Caco-2 (cell line): ENCODE measurements at regions not wholly inside any gene's neighbourhood (a gene's known extent, or its start where the extent isn't known, plus 50 kb on each side); places are given as distances from the start of the nearest gene placed in this dataset.

Source experiments
- BruUV-seq: library from RNA; stranded (reverse); fragments of 400-500 nt; replicated peaks from 2 replicates; lab custom pipeline; 2021; lab: Mats Ljungman, UMichigan
- CTCF ChIA-PET: fragments of 300-600 bp; sonication (Branson Sonifier 250); formaldehyde crosslinking; loops from one replicate; lab custom pipeline; 2022; ENCODE audit warnings: antibody characterized with exemption; lab: Charles Lee
- POLR2A ChIA-PET: fragments of 300-600 bp; sonication (Branson Sonifier 250); formaldehyde crosslinking; loops from one replicate; lab custom pipeline; 2022; ENCODE audit warnings: antibody characterized with exemption; lab: Charles Lee
- DNase-seq, 2 experiments: peaks; one replicate each; pipeline versions ENCODE4 v3.0.0 to v3.0.0-alpha.2; 2020 to 2022
- H3K27me3 ChIP-seq: replicated peaks from 2 replicates; pipeline ENCODE4 v1.6.0; 2011; ENCODE audit warnings: low read length; ENCODE audit not compliant: control insufficient read depth, insufficient read depth
- H3K36me3 ChIP-seq: 2 replicates; pipeline ENCODE4 v1.5.1; 2011; ENCODE audit warnings: low read length; ENCODE audit not compliant: control insufficient read depth, insufficient read depth
- H3K4me1 ChIP-seq: fragments of 250-450 bp; sonication (Bioruptor Pico); 2 replicates; pipeline ENCODE4 v1.5.1; 2020; ENCODE audit warnings: mild to moderate bottlenecking
- H3K4me3 ChIP-seq: 2 replicates; pipeline ENCODE4 v1.5.1; 2011; ENCODE audit warnings: low read depth, mild to moderate bottlenecking, control low read depth, low read length
- H3K9me3 ChIP-seq: fragments of 250-450 bp; sonication (Bioruptor Pico); 2 replicates; pipeline ENCODE4 v1.5.1; 2020; ENCODE audit warnings: mild to moderate bottlenecking, moderate library complexity
- H3K27ac Mint-ChIP-seq: one replicate; pipeline ENCODE4 v1.8.0; 2022; ENCODE audit warnings: mixed read lengths; ENCODE audit not compliant: unreplicated experiment
- H3K27me3 Mint-ChIP-seq: one replicate; pipeline ENCODE4 v1.8.0; 2022; ENCODE audit warnings: mixed read lengths; ENCODE audit not compliant: insufficient read depth, unreplicated experiment
- H3K36me3 Mint-ChIP-seq: one replicate; pipeline ENCODE4 v1.8.0; 2022; ENCODE audit warnings: mild to moderate bottlenecking, mixed read lengths; ENCODE audit not compliant: insufficient read depth, unreplicated experiment
- H3K4me1 Mint-ChIP-seq: one replicate; pipeline ENCODE4 v1.8.0; 2022; ENCODE audit warnings: low read depth, mixed read lengths; ENCODE audit not compliant: unreplicated experiment
- H3K4me3 Mint-ChIP-seq: one replicate; pipeline ENCODE4 v1.8.0; 2022; ENCODE audit warnings: mild to moderate bottlenecking, moderate library complexity, mixed read lengths; ENCODE audit not compliant: unreplicated experiment
- H3K9me3 Mint-ChIP-seq: one replicate; pipeline ENCODE4 v1.8.0; 2022; ENCODE audit warnings: mixed read lengths; ENCODE audit not compliant: unreplicated experiment
- CTCF ChIP-seq, 2 experiments: fragments of 200-600 bp in 1 of 2; IDR thresholded peaks; 1 replicate in 1 of 2; 2 replicates in 1 of 2; pipeline versions ENCODE4 v1.5.1 to v1.8.0; 2011 to 2022; ENCODE audit warnings: antibody characterized with exemption in 1 of 2, control low read depth in 1 of 2, inconsistent platforms in 1 of 2, low read depth in 1 of 2, low read length in 1 of 2, mild to moderate bottlenecking in 1 of 2, moderate library complexity in 1 of 2; ENCODE audit not compliant: insufficient read depth in 1 of 2, severe bottlenecking in 1 of 2, unreplicated experiment in 1 of 2
- intact Hi-C: fragments of 100-400 bp; cut with micrococcal nuclease; formaldehyde crosslinking; loops from one replicate; pipeline ENCODE4 v1.10.0; 2022; ENCODE audit not compliant: unreplicated experiment

- Histone ChIP-seq H3K27me3 (no peaks in the 10 kb centered on the region), H3K9me3 (no peaks in the 10 kb centered on the region), H3K4me1 (no peaks in the 10 kb centered on the region), H3K4me3 (no peak overlapping the region), H3K36me3 (no peaks in the 10 kb centered on the region)
- DNase-seq, result no peak
- no peak for TF ChIP-seq CTCF (IDR thresholded peaks at IDR 0.05; ENCODE audit: insufficient read depth in 1 of 2, low read depth in 1 of 2, low read length in 1 of 2, severe bottlenecking in 1 of 2, unreplicated experiment in 1 of 2)
- no peak overlapping the region for H3K27ac Mint-ChIP-seq
- no peaks in the 10 kb centered on the region for H3K9me3 Mint-ChIP-seq
- H3K27me3 Mint-ChIP-seq, result peaks cover 4% of the 10 kb centered on the region
- no peak overlapping the region for H3K4me3 Mint-ChIP-seq
- no peaks in the 10 kb centered on the region for H3K4me1 Mint-ChIP-seq
- CTCF ChIA-PET, result no interaction called here
- POLR2A ChIA-PET, result no interaction called here
- intact Hi-C loops, result no loop called here
- no peaks in the 10 kb centered on the region for H3K36me3 Mint-ChIP-seq
- BruUV-seq, result no TSS peak
These were observed 746.1 kb upstream of the EPHA5 start for GRCh38 chr4:66416425-66416824.

GRCh38 chr4:66404141-66404540, 733.9 kb upstream of the EPHA5 start:
- no TSS peak for BruUV-seq

GRCh38 chr4:66376921-66377320, 706.6 kb upstream of the EPHA5 start:
- Mint-ChIP-seq H3K9me3 (no peaks in the 10 kb centered on the region), H3K27ac (no peak overlapping the region), H3K4me3 (no peak overlapping the region), H3K4me1 (no peaks in the 10 kb centered on the region), H3K36me3 (no peaks in the 10 kb centered on the region), H3K27me3 (no peaks in the 10 kb centered on the region)
- Histone ChIP-seq H3K4me3 (no peak overlapping the region), H3K27me3 (no peaks in the 10 kb centered on the region), H3K4me1 (no peaks in the 10 kb centered on the region), H3K36me3 (no peaks in the 10 kb centered on the region), H3K9me3 (no peaks in the 10 kb centered on the region)
- intact Hi-C loops, result no loop called here
- ChIA-PET POLR2A (no interaction called here), CTCF (no interaction called here)
- no peak for TF ChIP-seq CTCF (IDR thresholded peaks at IDR 0.05; ENCODE audit: insufficient read depth in 1 of 2, low read depth in 1 of 2, low read length in 1 of 2, severe bottlenecking in 1 of 2, unreplicated experiment in 1 of 2)
- no TSS peak for BruUV-seq
- no peak for DNase-seq

More at GRCh38 chr4:66404141-66404540, 733.9 kb upstream of the EPHA5 start:
- CTCF ChIA-PET, result no interaction called here
- Histone ChIP-seq H3K4me1 (no peaks in the 10 kb centered on the region), H3K36me3 (no peaks in the 10 kb centered on the region), H3K27me3 (no peaks in the 10 kb centered on the region), H3K4me3 (no peak overlapping the region), H3K9me3 (no peaks in the 10 kb centered on the region)
- no peaks in the 10 kb centered on the region for H3K9me3 Mint-ChIP-seq
- POLR2A ChIA-PET, result no interaction called here
- H3K27ac Mint-ChIP-seq, result no peak overlapping the region
- intact Hi-C loops, result no loop called here
- H3K36me3 Mint-ChIP-seq, result no peaks in the 10 kb centered on the region
- no peaks in the 10 kb centered on the region for H3K27me3 Mint-ChIP-seq
- TF ChIP-seq CTCF (IDR thresholded peaks at IDR 0.05; ENCODE audit: insufficient read depth in 1 of 2, low read depth in 1 of 2, low read length in 1 of 2, severe bottlenecking in 1 of 2, unreplicated experiment in 1 of 2), result no peak
- no peak overlapping the region for H3K4me3 Mint-ChIP-seq
- no peaks in the 10 kb centered on the region for H3K4me1 Mint-ChIP-seq
- no peak for DNase-seq
